ENCODE measurements at regions not wholly inside any gene's neighbourhood (a gene's known extent, or its start where the extent isn't known, plus 50 kb on each side); places are given as distances from the start of the nearest gene placed in this dataset.
"Not testable (repeated sequence)": the region's sequence is repeated elsewhere in the genome, so short reads cannot be mapped to it uniquely, and the experiment has no call there.

- DNase-seq, result peak; percentile 76
Observed at GRCh38 chr6:6724539-6725467, 136.3 kb downstream of the LY86 start.

- no peak for DNase-seq
Observed at GRCh38 chr6:6725468-6726209, 137.1 kb downstream of the LY86 start.

- no peak for DNase-seq
Observed at GRCh38 chr6:6728169-6728941, 139.8 kb downstream of the LY86 start.

- no peak for DNase-seq
Observed at GRCh38 chr6:6729971-6730370, 141.5 kb downstream of the LY86 start.

- DNase-seq, result peak; percentile 85
Observed at GRCh38 chr6:6730831-6731230, 142.3 kb downstream of the LY86 start.

- no peak for DNase-seq
Observed at GRCh38 chr6:6734479-6735465, 146.3 kb downstream of the LY86 start.

- peak; percentile 76 for DNase-seq
Observed at GRCh38 chr6:6736791-6737654, 148.5 kb downstream of the LY86 start.

GRCh38 chr6:6737671-6738070, 149.2 kb downstream of the LY86 start:
- DNase-seq, result no peak

- DNase-seq, result no peak
Observed at GRCh38 chr6:6738108-6738507, 149.6 kb downstream of the LY86 start.

- no peak for DNase-seq
Observed at GRCh38 chr6:6738922-6739716, 150.6 kb downstream of the LY86 start.

GRCh38 chr6:6740595-6740994, 152.1 kb downstream of the LY86 start:
- DNase-seq, result no peak

- DNase-seq, result no peak
Observed at GRCh38 chr6:6741264-6741663, 152.7 kb downstream of the LY86 start.

- no peak for DNase-seq
Observed at GRCh38 chr6:6742535-6742934, 154.0 kb downstream of the LY86 start.

GRCh38 chr6:6744551-6744950, 156.0 kb downstream of the LY86 start:
- no peak for DNase-seq

GRCh38 chr6:6745637-6746332, 157.3 kb downstream of the LY86 start:
- not testable (repeated sequence) for DNase-seq

GRCh38 chr6:6746333-6746969, 157.9 kb downstream of the LY86 start:
- DNase-seq, result no peak

- no peak for DNase-seq
Observed at GRCh38 chr6:6746970-6747338, 158.4 kb downstream of the LY86 start.

GRCh38 chr6:6747371-6747770, 158.9 kb downstream of the LY86 start:
- DNase-seq, result no peak

- DNase-seq, result no peak
Observed at GRCh38 chr6:6748001-6748400, 159.5 kb downstream of the LY86 start.
